ENCODE measurements at regions not wholly inside any gene's neighbourhood (a gene's known extent, or its start where the extent isn't known, plus 50 kb on each side); places are given as distances from the start of the nearest gene placed in this dataset.

- TF ChIP-seq ZNF687 (IDR thresholded peaks at IDR 0.05), result no peak
Observed at GRCh38 chr1:198102454-198102827, 54.4 kb upstream of the NEK7 start (continued).

GRCh38 chr1:198105185-198105584 is 51.6 kb upstream of the NEK7 start:
- ATAC-seq (no peak), FAIRE-seq (no peak), DNase-seq (ENCODE audit: low read depth, low spot score) (no peak)
- BruUV-seq (replicated peaks), result no TSS peak
- no peaks in the 10 kb centered on the region for H3K9me3 ChIP-seq (replicated peaks; ENCODE audit: control insufficient read depth, insufficient read depth, low read length)
- 73% methylated on average over 1 of the region's 1 CpG for WGBS (ENCODE audit: insufficient coverage, insufficient replicate concordance, low lambda C conversion rate, missing lambda C conversion rate)
- no peak for TF ChIP-seq MTA3 (IDR thresholded peaks at IDR 0.05; ENCODE audit: borderline replicate concordance, low read length)
- TF ChIP-seq NBN (IDR thresholded peaks at IDR 0.05), result no peak
- H3K4me1 ChIP-seq (ENCODE audit: control insufficient read depth, insufficient read depth, low read length), result no peaks in the 10 kb centered on the region
- ChIA-PET POLR2A (no interaction called here), CTCF (interaction anchor here (0.6 to 1.7 kb wide), 3 partner anchors 10 to 17 kb away, joined by 3 to 6 read pairs (median 3); no protein-coding TSS in a partner anchor), RAD21 (ENCODE audit: unreplicated experiment) (interaction anchor here (0.8 kb wide), 1 partner anchor 171 kb away, joined by 3 read pairs; no protein-coding TSS in a partner anchor), SMC1A (ENCODE audit: uncharacterized antibody, unreplicated experiment) (interaction anchor here (1.0 to 1.1 kb wide), 2 partner anchors 10 to 12 kb away, joined by 3 to 5 read pairs; no protein-coding TSS in a partner anchor)
- no peak overlapping the region for H3K4me3 ChIP-seq
- H3K27me3 ChIP-seq (replicated peaks in 1 of 2; ENCODE audit: control insufficient read depth in 2 of 2, insufficient read depth in 2 of 2, low read length in 1 of 2), result no peaks in the 10 kb centered on the region; a peak in 1 of 4 replicates
- H2AFZ ChIP-seq (ENCODE audit: control insufficient read depth, low read depth, low read length), result no peak overlapping the region
- H4K20me1 ChIP-seq (ENCODE audit: control insufficient read depth, insufficient read depth), result no peaks in the 10 kb centered on the region
- H3K36me3 ChIP-seq (ENCODE audit: control insufficient read depth in 2 of 2, insufficient read depth in 2 of 2, low read length in 1 of 2), result no peaks in the 10 kb centered on the region
- in situ Hi-C loops (cut with MboI) (no loop called here), intact Hi-C loops (cut with micrococcal nuclease; ENCODE audit: unreplicated experiment) (no loop called here)
- H3K4me2 ChIP-seq (ENCODE audit: control insufficient read depth, insufficient read depth), result no peak overlapping the region
- no peak overlapping the region for H3K27ac ChIP-seq (ENCODE audit: control insufficient read depth, insufficient read depth)
- H3K79me2 ChIP-seq (ENCODE audit: control insufficient read depth, insufficient read depth, low read length), result no peaks in the 10 kb centered on the region
- H3K9ac ChIP-seq (ENCODE audit: control insufficient read depth, insufficient read depth, low read length), result no peak overlapping the region
